KMS-11 (cell line): ENCODE measurements at regions not wholly inside any gene's neighbourhood (a gene's known extent, or its start where the extent isn't known, plus 50 kb on each side); places are given as distances from the start of the nearest gene placed in this dataset.

Experiments
- H2AFZ ChIP-seq: fragments of 200-600 bp; sonication (generic); 2 replicates; pipeline ENCODE4 v1.6.1; 2016; ENCODE audit warnings: antibody characterized with exemption, mixed run types, low read depth
- H3K27ac ChIP-seq: fragments of 200-600 bp; sonication (generic); 2 replicates; pipeline ENCODE4 v1.6.1; 2016; ENCODE audit warnings: mild to moderate bottlenecking, mixed run types
- H3K27me3 ChIP-seq: fragments of 200-600 bp; sonication (generic); 2 replicates; pipeline ENCODE4 v1.6.1; 2017; ENCODE audit warnings: mild to moderate bottlenecking, low read depth, mixed run types, moderate library complexity; ENCODE audit not compliant: insufficient read depth
- H3K36me3 ChIP-seq: fragments of 200-600 bp; sonication (generic); 2 replicates; pipeline ENCODE4 v1.6.1; 2017; ENCODE audit warnings: mild to moderate bottlenecking, mixed run types; ENCODE audit not compliant: insufficient read depth
- H3K4me1 ChIP-seq: fragments of 200-600 bp; sonication (generic); 2 replicates; pipeline ENCODE4 v1.6.1; 2016; ENCODE audit warnings: mild to moderate bottlenecking, low read depth, mixed run types; ENCODE audit not compliant: poor library complexity, severe bottlenecking
- H3K4me2 ChIP-seq: fragments of 200-600 bp; sonication (generic); 2 replicates; pipeline ENCODE4 v1.7.0; 2016; ENCODE audit warnings: mild to moderate bottlenecking, mixed run types
- H3K4me3 ChIP-seq: fragments of 200-600 bp; sonication (generic); IDR thresholded peaks from 2 replicates; pipeline ENCODE4 v1.6.1; 2017; ENCODE audit warnings: low read depth, low read length, mixed read lengths; ENCODE audit not compliant: insufficient read depth
- H3K79me2 ChIP-seq: fragments of 200-600 bp; sonication (generic); 2 replicates; pipeline ENCODE4 v1.6.1; 2016; ENCODE audit warnings: low read depth, mixed run types; ENCODE audit not compliant: insufficient read depth
- H3K9ac ChIP-seq: fragments of 200-600 bp; sonication (generic); 2 replicates; pipeline ENCODE4 v1.6.1; 2016; ENCODE audit warnings: mild to moderate bottlenecking, mixed run types
- H4K20me1 ChIP-seq: fragments of 200-600 bp; sonication (generic); 2 replicates; pipeline ENCODE4 v1.6.1; 2016; ENCODE audit warnings: mild to moderate bottlenecking, mixed run types; ENCODE audit not compliant: insufficient read depth
- CTCF ChIP-seq: fragments of 200-600 bp; sonication (generic); conservative IDR thresholded peaks from 2 replicates; pipeline ENCODE4 v1.6.1; 2017; ENCODE audit warnings: low read depth, mild to moderate bottlenecking, antibody characterized with exemption, low read length, moderate library complexity, mixed read lengths

- TF ChIP-seq CTCF, result no peak
- Histone ChIP-seq H3K9ac (no peak overlapping the region), H3K79me2 (no peaks in the 10 kb centered on the region), H3K4me2 (no peak overlapping the region), H3K4me1 (peaks cover 7% of the 10 kb centered on the region), H2AFZ (no peak overlapping the region), H3K36me3 (no peaks in the 10 kb centered on the region), H3K27me3 (no peaks in the 10 kb centered on the region), H4K20me1 (no peaks in the 10 kb centered on the region), H3K4me3 (no peak overlapping the region), H3K27ac (no peak overlapping the region)
Observed at GRCh38 chr1:81232420-81232819, 568.3 kb upstream of the ADGRL2 start.

GRCh38 chr1:81231729-81232038 lies 569.0 kb upstream of the ADGRL2 start:
- Histone ChIP-seq H4K20me1 (no peaks in the 10 kb centered on the region), H3K36me3 (no peaks in the 10 kb centered on the region), H3K27ac (no peak overlapping the region), H3K4me1 (peaks cover 1% of the 10 kb centered on the region), H3K9ac (no peak overlapping the region), H2AFZ (no peak overlapping the region), H3K79me2 (no peaks in the 10 kb centered on the region), H3K4me2 (no peak overlapping the region), H3K4me3 (no peak overlapping the region), H3K27me3 (no peaks in the 10 kb centered on the region)
- TF ChIP-seq CTCF, result no peak

- no peaks in the 10 kb centered on the region for H3K4me1 ChIP-seq
- no peak overlapping the region for H3K4me3 ChIP-seq
- TF ChIP-seq CTCF, result no peak
- H3K9ac ChIP-seq, result no peak overlapping the region
- H2AFZ ChIP-seq, result no peak overlapping the region
- H3K36me3 ChIP-seq, result no peaks in the 10 kb centered on the region
- no peak overlapping the region for H3K27ac ChIP-seq
- H3K27me3 ChIP-seq, result no peaks in the 10 kb centered on the region
- no peak overlapping the region for H3K4me2 ChIP-seq
- H3K79me2 ChIP-seq, result no peaks in the 10 kb centered on the region
- no peaks in the 10 kb centered on the region for H4K20me1 ChIP-seq
Observed at GRCh38 chr1:81230983-81231728, 569.6 kb upstream of the ADGRL2 start.

GRCh38 chr1:81228926-81229325 lies 571.8 kb upstream of the ADGRL2 start:
- no peak overlapping the region for H2AFZ ChIP-seq
- H4K20me1 ChIP-seq, result no peaks in the 10 kb centered on the region
- H3K4me1 ChIP-seq, result no peaks in the 10 kb centered on the region
- H3K36me3 ChIP-seq, result no peaks in the 10 kb centered on the region
- H3K27ac ChIP-seq, result no peak overlapping the region
- no peak for TF ChIP-seq CTCF
- H3K9ac ChIP-seq, result no peak overlapping the region
- no peaks in the 10 kb centered on the region for H3K27me3 ChIP-seq
- no peak overlapping the region for H3K4me2 ChIP-seq
- no peak overlapping the region for H3K4me3 ChIP-seq
- H3K79me2 ChIP-seq, result no peaks in the 10 kb centered on the region
